ENCODE measurements at regions not wholly inside any gene's neighbourhood (a gene's known extent, or its start where the extent isn't known, plus 50 kb on each side); places are given as distances from the start of the nearest gene placed in this dataset.

DNA sequence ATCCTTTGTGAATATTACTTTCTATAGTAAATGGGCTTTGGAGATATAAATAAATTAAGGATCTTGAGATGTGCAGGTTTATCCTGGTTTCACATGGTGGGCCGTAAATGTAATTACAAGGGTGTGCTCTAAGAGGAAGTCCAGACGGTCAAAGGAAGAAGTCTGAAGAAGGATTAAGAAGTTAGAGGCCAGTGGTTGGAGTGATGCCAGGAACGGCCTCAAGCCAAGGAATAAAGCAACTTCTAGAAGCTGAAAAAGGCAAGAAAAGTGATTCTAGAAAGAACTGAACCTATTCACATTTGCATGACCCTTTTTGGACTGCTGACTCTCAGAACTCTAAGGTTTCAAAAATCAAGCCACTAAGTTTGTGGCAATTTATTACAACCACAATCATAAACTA is 981.3 kb upstream of the ALCAM start:
- POLR2A ChIA-PET, result no interaction called here
- TF ChIP-seq, protein P1, sequence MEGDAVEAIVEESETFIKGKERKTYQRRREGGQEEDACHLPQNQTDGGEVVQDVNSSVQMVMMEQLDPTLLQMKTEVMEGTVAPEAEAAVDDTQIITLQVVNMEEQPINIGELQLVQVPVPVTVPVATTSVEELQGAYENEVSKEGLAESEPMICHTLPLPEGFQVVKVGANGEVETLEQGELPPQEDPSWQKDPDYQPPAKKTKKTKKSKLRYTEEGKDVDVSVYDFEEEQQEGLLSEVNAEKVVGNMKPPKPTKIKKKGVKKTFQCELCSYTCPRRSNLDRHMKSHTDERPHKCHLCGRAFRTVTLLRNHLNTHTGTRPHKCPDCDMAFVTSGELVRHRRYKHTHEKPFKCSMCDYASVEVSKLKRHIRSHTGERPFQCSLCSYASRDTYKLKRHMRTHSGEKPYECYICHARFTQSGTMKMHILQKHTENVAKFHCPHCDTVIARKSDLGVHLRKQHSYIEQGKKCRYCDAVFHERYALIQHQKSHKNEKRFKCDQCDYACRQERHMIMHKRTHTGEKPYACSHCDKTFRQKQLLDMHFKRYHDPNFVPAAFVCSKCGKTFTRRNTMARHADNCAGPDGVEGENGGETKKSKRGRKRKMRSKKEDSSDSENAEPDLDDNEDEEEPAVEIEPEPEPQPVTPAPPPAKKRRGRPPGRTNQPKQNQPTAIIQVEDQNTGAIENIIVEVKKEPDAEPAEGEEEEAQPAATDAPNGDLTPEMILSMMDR (IDR thresholded peaks at IDR 0.05; ENCODE audit: control extremely low read depth, extremely low read depth, low read depth, missing control alignments), result no peak
- no peak for DNase-seq (ENCODE audit: extremely low spot score)
- CTCF ChIA-PET, result interaction anchor here (1.6 kb wide), 1 partner anchor 17 kb away, joined by 4 read pairs; no protein-coding TSS in a partner anchor

DNA sequence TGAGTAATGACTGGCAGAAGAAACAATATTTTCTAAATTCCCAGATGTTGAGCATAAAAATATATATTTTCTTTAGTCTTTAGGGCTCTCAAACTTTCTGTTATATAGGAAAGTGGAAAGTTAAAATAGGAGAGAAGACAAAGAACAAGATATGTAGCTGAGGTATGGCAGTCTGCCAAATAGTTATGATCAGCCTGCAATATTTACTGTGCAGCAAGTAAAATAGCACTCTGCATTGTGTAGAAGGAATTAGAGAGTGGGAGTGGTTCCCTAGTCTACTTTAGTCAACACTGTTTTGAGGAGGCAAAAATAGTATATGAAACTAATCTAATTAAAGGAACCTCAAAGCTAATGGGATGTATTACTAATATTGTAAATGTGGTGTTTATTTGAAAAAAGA is 978.1 kb upstream of the ALCAM start:
- no peak for DNase-seq (ENCODE audit: extremely low spot score)

DNA sequence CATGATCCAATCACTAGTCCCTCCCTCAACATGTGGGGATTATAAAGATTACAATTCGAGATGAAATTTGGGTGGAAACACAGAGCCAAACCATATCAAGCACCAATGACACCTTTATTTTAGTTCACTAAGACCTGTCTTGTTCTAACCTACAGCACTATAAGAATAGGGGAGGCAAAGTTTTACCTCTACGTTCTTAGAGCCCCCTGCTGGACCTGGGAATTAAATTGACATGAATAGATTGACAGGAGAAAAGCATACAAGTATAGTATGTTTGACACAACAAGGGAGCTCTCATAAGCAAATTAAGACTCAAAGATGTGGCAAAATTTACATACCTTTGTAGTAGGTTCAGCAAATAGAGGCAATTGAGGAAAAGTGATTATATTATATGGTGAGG is 974.4 kb upstream of the ALCAM start:
- CTCF ChIA-PET, result no interaction called here
- no peak for DNase-seq (ENCODE audit: extremely low spot score)
- POLR2A ChIA-PET, result no interaction called here
- TF ChIP-seq, protein P1 (IDR thresholded peaks at IDR 0.05; ENCODE audit: control extremely low read depth, extremely low read depth, low read depth, missing control alignments), result no peak

More for the DNA sequence above, 978.1 kb upstream of the ALCAM start:
- TF ChIP-seq, protein P1 (IDR thresholded peaks at IDR 0.05; ENCODE audit: control extremely low read depth, extremely low read depth, low read depth, missing control alignments), result no peak
- POLR2A ChIA-PET, result no interaction called here
- CTCF ChIA-PET, result interaction anchor here (1.1 kb wide), 1 partner anchor 8 kb away, joined by 3 read pairs; no protein-coding TSS in a partner anchor

DNA sequence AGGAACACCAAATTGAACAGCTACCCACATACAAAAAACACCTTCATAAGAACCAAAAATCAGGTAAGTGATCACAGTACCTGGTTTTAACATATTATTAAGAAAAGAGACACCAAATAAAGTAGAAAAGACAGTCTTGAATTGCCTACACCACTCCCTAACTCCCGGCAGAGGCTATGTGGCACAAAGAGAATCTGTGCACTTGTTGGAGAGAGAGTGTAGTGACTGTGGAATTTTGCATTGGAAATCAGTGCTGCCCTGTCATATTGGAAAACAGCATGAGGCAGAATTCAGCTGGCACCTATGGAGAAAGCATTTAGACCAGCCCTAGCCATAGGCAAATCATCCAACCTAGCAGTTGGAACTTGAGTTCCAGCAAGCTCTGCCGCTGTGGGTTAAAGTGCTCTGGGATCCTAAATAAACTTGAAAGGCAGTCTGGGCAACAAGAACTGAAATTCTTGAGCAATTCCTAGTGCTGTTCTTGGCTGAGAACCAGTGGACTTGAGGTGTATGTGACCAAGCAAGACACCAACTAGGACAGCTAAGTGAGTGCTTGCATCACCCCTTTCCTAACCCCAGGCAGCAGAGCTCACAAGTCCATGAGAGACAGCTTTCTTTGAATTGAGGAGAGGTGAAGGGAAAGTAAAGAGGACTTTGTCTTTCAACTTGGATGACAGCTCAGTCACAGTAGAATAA is 969.6 kb upstream of the ALCAM start:
- ChIA-PET POLR2A (no interaction called here), CTCF (interaction anchor here (1.5 kb wide), 1 partner anchor 16 kb away, joined by 3 read pairs; no protein-coding TSS in a partner anchor)
- no peak for DNase-seq (ENCODE audit: extremely low spot score)
- TF ChIP-seq, protein P1 (IDR thresholded peaks at IDR 0.05; ENCODE audit: control extremely low read depth, extremely low read depth, low read depth, missing control alignments), result no peak

DNA sequence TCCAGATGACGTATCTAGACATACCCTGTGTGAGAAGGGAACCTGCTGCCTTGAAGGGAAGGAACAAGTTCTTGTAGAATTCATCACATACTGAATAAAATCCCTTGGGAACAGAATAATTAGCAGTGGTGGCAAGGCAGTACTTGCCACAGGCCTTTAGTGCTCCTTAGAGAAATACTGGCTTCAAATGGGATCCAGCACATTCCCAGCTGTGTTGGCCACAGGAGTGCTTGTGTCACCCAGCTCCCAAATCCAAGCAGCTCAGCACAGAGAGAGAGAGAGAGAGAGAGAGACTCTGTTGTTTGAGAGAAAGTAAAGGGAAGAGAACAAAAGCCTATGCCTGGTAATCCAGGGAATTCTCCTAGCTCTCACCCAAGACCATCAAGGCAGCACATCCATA is 969.0 kb upstream of the ALCAM start:
- TF ChIP-seq, protein P1 (IDR thresholded peaks at IDR 0.05; ENCODE audit: control extremely low read depth, extremely low read depth, low read depth, missing control alignments), result no peak
- no peak for DNase-seq (ENCODE audit: extremely low spot score)
- CTCF ChIA-PET, result interaction anchor here (1.5 kb wide), 1 partner anchor 16 kb away, joined by 3 read pairs; no protein-coding TSS in a partner anchor
- POLR2A ChIA-PET, result no interaction called here

DNA sequence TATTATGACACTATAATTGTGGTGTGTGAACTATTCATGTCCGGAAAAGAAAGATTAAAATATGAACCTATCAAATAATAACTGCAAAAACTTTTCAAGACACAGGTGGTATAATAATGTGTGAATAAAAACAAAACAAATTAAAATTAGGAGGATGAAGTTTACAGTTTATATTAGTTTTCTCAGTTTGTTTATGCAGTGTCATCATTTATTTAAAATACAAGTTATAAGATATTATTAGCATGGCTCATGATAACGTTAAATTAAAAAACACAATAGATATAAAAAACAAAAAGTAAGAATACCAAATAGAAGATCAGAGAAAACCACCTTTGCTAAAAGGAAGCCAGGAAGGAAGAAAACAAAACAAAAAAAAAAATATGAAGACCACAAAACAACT is 963.8 kb upstream of the ALCAM start:
- TF ChIP-seq, protein P1 (IDR thresholded peaks at IDR 0.05; ENCODE audit: control extremely low read depth, extremely low read depth, low read depth, missing control alignments), result no peak
- ChIA-PET POLR2A (no interaction called here), CTCF (no interaction called here)
- no peak for DNase-seq (ENCODE audit: extremely low spot score)

All from GM10248 (cell line).